ENCODE measurements at regions not wholly inside any gene's neighbourhood (a gene's known extent, or its start where the extent isn't known, plus 50 kb on each side); places are given as distances from the start of the nearest gene placed in this dataset.
"Not testable (repeated sequence)": the region's sequence is repeated elsewhere in the genome, so short reads cannot be mapped to it uniquely, and the experiment has no call there.

DNA sequence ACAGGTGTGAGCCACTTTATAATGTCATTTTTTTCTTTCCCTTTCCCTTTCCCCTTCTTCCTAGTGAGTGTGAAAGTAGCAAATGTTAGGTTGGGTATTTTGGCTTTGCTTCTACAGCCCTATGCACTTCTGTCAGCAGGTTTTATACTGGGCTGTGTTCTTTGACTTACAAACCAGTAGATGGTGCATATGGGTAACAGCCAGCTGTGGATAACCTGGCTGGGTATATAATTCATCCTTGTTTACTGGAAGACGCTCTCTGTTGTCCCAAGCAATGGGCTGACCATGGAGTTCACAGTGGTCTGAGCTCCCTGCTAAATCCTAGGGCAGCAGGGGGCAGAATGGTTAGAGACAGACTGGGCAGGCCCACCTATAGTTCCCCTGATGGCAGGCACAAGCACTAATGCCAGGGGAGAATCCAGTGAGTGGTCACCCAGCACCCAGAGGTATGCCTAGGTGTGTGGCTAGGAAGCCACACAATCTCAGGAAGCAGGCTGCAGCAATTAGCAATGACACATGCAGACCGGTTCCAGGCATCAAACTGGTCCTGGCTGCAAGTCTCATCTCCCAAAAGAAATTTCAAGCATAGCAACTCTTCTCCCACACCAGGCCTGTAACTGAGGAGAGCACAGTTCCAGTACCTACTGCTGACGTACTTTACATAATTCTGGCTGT lies 592.7 kb upstream of the MAN1A1 start:
- no peak for DNase-seq

DNA sequence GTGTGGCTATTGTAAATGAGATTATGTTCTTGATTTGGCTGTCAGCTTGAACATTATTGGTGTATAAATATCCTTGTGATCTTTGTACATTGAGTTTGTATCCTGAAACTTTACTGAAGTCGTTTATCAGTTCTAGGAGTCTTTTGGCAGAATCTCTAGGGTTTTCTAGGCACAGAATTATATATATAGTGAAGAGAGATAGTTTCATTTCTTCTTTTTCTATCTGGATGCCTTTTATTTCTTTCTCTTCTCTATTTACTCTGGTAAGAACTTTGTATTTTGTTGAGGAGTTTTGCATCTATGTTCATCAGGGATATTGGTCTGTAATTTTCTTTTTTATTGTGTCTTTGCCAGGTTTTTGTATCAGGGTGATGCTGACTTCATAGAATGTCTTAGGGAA lies 589.2 kb upstream of the MAN1A1 start:
- DNase-seq = no peak

- DNase-seq = no peak
Observed at GRCh38 chr6:119934816-119935215, 585.3 kb upstream of the MAN1A1 start.

- DNase-seq = no peak
Observed at GRCh38 chr6:119929121-119929520, 579.6 kb upstream of the MAN1A1 start.

DNA sequence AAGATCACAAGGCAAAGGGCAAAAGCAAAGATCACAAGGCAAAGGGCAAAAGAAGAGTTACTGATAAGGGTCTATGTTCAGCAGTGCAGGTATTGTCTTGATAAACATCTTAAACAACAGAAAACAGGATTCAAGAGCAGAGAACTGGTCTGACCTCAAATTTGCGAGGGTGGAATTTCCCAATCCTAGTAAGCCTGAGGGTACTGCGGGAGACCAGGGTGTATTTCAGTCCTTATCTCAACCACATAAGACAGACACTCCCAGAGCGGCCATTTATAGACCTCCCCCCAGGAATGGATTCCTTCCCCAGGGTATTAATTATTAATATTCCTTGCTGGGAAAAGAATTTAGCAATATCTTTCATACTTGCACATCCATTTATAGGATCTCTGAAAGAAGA lies 575.3 kb upstream of the MAN1A1 start:
- DNase-seq = not testable (repeated sequence)

DNA sequence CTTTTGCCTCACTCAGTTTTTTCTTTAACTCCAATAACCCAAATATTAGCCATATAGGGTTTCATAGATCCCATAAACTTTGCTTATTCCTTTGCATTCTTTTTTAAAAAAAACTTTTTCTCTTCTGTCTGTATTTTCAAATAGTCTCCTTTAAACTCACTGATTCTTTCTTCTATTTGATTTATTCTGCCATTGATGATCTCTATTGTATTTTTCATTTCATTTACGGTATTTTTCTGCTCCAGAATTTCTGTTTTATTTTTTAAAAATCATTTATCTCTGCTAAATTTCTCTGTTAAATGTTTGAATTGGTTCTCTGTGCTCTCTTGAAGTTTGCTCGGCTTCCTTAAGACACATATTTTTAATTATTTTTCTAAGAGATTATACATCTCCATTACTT lies 573.3 kb upstream of the MAN1A1 start:
- DNase-seq = no peak

DNA sequence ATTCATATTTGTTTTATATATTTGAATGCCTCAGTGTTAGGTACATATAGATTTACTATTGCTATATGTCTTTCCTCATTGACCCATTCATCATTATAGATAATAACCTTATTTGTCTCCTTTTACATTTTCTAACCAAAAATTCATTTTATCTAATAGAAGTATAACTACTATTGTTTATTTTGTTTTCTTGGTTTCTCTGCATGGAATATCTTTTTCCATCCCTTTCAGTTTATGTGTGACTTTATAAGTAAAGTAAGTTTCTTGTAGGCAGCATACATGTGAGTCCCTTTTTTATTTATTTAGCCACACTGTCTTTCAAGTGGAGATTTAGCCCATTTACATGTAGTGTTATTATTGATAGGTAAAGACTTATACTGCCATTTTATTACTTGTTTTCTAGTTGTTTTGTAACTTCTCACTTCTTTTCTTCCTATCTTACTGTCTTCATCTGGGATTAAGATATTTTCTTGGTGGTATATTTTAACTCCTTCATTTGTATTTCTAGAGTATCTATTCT lies 572.0 kb upstream of the MAN1A1 start:
- DNase-seq = no peak

DNA sequence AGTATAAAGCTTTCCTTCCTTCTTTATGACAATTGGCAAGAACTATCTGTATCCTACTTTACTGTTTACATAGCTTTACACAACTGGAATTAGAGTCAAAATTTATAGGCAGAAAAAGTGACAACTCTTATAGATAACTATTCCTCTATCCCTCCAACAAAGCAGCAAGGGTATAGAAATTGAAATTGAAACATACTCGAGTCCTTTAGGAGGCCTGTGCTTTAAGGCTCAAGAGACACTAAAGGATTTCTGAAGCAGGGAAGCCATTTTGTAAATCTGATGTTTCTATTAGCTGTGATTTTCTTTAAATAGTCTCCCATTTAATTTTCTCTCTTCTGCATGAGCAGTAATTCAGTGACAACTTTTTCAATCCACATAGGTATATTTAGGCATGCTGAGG lies 567.6 kb upstream of the MAN1A1 start:
- no peak for DNase-seq

- no peak for DNase-seq
Observed at GRCh38 chr6:119915971-119916370, 566.4 kb upstream of the MAN1A1 start.

GRCh38 chr6:119908157-119908556 lies 558.6 kb upstream of the MAN1A1 start:
- no peak for DNase-seq

DNA sequence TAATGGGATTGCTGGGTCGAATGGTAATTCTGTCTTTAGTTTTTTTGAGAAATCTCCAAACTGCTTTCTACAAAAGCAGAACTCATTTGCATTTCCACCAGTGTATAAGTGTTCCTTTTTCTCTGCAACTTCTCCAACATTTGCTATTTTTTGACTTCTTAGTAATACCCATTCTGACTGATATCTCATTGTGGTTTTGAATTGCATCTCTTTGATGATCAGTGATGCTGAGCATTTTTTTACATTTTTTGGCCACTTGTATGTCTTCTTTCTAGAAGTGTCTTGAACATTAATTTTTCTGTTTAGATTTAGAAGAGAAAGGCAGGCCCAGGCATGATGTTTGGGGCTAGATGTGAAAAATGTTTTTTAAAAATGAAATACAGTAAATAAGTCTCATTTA lies 553.1 kb upstream of the MAN1A1 start:
- DNase-seq = no peak

DNA sequence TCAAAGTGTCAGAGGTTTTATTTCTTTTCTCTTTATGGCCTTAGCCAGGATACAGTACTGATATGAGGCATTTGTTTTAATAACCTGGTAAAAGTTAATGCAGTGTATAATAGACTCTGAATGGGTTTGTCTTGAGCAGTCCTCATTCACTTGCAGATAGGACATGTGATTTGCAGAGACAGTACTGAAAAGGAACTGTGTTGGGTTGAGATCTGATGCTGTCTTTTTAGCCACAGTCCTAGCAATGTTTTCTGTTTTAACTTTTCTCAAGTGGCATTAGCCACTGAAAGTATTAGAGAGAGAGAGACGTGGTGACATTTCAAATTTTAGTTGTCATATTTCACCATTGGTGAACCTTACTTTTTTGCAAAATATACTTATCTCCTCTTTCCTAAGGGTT lies 547.2 kb upstream of the MAN1A1 start:
- no peak for DNase-seq

GRCh38 chr6:119895626-119896025 lies 546.1 kb upstream of the MAN1A1 start:
- no peak for DNase-seq

GRCh38 chr6:119894811-119895210 lies 545.2 kb upstream of the MAN1A1 start:
- DNase-seq = no peak

- DNase-seq = no peak
Observed at GRCh38 chr6:119891644-119892043, 542.1 kb upstream of the MAN1A1 start.

GRCh38 chr6:119891206-119891605 lies 541.6 kb upstream of the MAN1A1 start:
- no peak for DNase-seq

DNA sequence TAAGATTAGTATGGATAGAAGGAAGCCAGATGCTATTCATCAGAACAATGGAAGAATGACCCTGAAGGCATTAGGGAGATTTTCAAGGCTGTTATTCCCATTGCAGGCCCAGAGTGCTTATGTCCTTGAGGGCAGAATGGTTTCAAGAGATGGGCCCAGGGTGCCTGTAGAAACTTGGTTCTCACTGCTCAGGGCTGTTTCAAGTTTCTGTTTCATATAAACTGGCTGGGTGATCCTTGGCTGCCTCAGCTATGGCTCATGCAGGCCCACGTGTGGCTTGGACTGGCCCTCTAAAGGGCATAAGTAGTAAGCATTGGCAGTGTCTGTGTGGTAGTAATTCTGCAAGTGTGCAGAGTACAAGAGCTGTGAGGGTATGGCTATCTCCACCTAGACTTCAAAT lies 540.9 kb upstream of the MAN1A1 start:
- DNase-seq = no peak

DNA sequence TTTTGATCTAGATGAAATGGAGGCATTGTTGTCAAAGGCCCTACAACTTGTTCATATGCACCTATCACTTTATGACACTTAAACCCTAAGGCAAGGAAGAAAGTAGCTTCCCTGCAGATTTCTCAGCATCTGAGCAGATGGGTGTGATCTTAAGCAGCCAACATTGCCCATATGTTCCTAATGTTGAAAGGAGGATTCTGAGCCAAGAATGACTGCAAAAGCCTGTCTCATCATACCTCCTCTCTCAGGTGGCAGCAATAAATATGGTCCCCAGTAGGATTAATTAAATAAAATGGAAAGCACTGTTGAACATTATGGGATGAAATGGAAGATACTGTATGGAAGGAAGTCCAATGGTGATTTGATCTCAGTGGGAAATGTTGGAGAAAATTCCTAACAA lies 538.1 kb upstream of the MAN1A1 start:
- DNase-seq = no peak

- DNase-seq = no peak
Observed at GRCh38 chr6:119881416-119881815, 531.9 kb upstream of the MAN1A1 start.

GRCh38 chr6:119880840-119881239 lies 531.3 kb upstream of the MAN1A1 start:
- no peak for DNase-seq

- no peak for DNase-seq
Observed at GRCh38 chr6:119879731-119880130, 530.2 kb upstream of the MAN1A1 start.

DNA sequence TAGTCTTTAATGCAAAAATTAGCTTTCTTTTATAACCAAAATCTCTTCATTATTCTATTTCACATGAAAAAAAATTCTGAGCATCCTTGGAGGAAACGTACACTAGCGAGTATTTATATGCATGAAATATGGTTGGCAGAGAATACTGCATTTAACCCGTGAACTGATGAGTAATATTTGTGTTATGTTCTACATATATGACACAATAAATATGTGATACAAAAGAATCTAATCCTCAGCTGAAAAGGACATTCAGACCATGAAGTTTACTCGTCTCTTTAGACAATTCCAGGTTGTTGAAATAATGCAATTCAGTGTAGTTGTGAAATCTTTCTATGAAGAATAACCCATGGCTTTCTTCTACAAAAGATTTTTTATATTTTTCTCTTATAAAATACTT lies 524.8 kb upstream of the MAN1A1 start:
- no peak for DNase-seq

DNA sequence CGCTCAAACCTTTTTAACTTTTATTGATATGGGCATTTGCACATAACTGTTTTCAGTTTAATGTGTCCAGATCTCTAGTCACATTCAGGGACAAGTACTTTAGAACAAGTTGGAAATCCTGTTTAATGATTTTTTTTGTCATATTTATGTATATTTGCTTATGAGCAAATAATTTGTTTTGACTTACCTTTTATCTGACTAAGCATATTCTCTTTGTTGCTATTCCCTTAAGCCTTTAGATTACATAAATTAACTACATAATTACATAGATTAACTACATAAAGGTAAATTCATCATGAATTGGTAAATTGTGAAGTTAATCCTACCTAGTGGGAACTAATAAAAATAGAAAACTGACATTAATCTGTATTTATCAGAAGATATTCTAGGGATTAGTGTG lies 523.5 kb upstream of the MAN1A1 start:
- no peak for DNase-seq

GRCh38 chr6:119871520-119871919 lies 522.0 kb upstream of the MAN1A1 start:
- no peak for DNase-seq

Data from CD4-positive, alpha-beta T cell treated with Interleukin-6 for 4 hours (primary cell).